HG03442 (cell line): ENCODE measurements at regions not wholly inside any gene's neighbourhood (a gene's known extent, or its start where the extent isn't known, plus 50 kb on each side); places are given as distances from the start of the nearest gene placed in this dataset.
"Not testable (repeated sequence)": the region's sequence is repeated elsewhere in the genome, so short reads cannot be mapped to it uniquely, and the experiment has no call there.

Experiments
- ATAC-seq: cut with Tn5 transposase; IDR thresholded peaks from one replicate; pipeline ENCODE4 v1.9.1; 2021; ENCODE audit warnings: mild to moderate bottlenecking, moderate library complexity; ENCODE audit not compliant: unreplicated experiment

DNA sequence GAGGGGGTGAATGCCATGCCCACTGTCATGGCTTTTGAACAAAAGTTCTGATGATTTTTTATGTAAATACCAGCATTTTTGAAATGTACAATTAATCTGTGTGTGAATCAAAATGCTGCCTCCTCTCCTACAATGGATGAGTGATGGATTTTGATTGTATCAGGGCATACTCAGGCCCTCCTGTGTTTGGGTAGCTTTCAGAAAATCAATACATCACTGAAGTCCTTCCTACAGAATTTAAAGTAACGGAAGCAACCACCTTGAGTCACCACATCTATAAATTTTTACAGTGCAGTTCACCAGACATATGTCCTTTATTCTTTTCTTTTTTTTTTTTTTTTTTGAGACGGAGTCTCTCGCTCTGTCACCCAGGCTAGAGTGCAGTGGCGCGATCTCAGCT lies 867.3 kb downstream of the EPHA4 start:
- ATAC-seq: no peak

DNA sequence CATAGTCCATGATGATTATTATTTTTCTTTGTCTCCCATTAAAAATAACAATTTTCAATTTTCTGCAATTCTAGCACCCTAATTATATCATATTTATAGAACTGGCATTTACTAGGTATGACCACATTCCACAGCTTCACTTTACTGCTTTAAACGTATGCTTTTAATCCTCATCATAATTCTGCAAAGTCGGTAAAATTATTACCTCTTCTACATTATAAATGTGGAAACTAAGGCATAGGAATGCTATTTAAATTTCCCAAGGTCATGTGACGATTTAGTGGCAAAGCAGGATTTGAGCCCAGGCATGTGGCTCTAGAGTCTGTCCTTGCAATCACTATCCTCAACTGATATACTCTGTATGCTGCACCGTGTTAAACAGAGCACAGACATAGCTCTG lies 866.4 kb downstream of the EPHA4 start:
- no peak for ATAC-seq

GRCh38 chr2:220707261-220707660 lies 864.8 kb downstream of the EPHA4 start:
- ATAC-seq: no peak

GRCh38 chr2:220708366-220708765 lies 863.7 kb downstream of the EPHA4 start:
- ATAC-seq: no peak

- no peak for ATAC-seq
These were observed 854.8 kb downstream of the EPHA4 start for GRCh38 chr2:220717283-220717682.

- peak; percentile 55 for ATAC-seq
These were observed 835.3 kb downstream of the EPHA4 start for GRCh38 chr2:220736778-220737177.

DNA sequence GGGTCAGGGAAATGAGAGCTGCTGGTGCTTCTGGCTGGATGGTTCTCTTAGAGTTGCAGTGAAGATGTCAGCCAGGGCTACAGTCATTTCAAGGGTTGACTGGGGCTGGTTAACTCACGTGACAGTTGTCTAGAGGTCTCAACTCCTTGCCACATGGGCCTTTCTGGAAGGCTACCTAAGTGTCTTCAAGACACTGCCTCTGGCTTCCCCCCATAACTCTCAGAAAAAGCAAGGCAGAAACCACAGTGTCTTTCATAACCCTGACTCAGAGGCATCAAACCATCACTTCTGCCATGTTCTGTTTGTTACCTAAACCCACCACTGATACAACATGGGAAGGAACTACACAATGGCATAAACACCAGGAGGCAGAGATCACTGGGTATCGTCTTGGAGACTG lies 828.9 kb downstream of the EPHA4 start:
- ATAC-seq: no peak

- no peak for ATAC-seq
These were observed 827.2 kb downstream of the EPHA4 start for GRCh38 chr2:220744861-220745260.

DNA sequence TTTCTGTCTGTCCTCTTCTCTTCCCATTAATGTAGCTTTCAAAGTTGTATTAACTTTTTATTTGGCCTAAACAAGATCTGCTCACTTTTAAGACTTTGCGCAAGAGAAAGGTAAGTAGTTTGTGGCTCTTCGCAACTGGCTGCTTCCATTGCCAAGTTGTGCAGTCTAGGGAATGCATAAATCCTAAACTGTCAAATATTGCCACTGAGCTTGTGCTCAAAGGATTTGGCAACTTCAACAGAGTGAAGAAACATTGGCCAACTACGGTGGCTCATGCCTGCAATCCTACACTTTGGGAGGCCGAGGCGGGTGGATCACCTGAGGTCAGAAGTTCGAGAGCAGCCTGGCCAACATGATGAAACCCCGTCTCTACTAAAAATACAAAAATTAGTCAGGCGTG lies 826.4 kb downstream of the EPHA4 start:
- ATAC-seq: no peak

DNA sequence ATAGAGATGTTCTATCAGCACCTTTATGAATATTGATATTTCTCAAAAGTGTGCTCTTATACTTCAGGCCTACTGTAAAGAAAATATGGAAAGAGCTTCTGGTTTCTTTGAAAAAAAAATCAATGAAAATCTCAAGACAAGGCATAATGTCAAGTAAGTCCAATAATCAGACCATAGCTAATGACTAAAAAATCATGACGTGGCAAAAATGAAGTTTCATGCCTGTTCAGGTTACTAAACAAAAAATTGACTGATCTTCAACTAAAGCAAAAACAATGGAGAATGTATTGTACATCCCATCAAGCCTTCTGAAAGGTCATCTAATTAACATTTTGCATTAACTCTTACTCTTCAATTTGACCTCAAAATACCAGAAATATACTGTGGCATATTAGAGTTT lies 824.4 kb downstream of the EPHA4 start:
- ATAC-seq: no peak

DNA sequence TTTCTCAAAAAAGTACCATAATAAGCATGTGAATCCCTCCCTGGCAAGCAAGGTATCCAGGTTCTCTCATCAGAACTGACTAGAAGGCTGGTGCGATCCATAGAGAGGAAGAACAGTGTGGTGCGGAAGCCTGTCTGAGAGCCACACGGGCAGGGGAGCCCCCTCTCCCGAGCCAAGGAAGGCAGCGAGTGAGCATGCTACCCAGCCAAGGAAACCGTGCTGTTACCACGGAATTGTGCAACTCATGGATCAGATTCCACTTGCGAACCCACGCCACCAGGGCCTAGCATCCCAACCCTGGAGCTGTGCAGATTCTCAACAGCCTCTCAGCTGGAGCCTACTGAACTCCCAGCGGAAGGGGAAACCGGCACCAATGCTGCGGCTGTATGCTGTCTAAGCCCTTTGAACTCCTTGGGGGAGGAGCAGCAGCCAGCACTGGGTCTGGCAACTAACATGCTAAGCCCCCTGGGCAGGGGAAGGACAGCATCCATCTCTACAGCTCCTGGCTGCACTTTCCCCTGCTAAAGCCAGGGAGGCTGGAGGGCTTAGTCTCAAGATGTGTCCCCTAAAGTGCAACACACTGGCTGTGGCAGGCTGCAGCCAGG lies 823.1 kb downstream of the EPHA4 start:
- ATAC-seq: no peak

- no peak for ATAC-seq
These were observed 818.6 kb downstream of the EPHA4 start for GRCh38 chr2:220753486-220753885.

DNA sequence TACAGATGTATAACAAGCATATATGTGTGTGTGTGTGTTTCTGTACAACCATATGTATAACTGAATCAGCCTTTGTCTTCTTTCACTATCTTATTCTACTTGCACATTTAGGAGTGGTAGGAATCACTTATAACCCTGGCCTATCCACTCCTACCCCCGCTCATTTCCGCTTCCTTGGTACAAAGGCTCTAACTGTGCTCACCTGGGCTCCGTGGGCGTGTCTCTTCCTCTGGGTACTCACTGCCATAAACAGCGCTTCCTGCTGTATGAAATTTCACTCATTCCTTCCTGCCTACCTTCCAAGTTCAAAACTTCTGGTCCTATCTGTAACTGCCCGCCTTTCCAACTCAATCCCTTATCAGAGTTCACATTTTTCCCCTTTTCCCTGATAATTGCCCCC lies 815.5 kb downstream of the EPHA4 start:
- no peak for ATAC-seq

GRCh38 chr2:220758376-220758775 lies 813.7 kb downstream of the EPHA4 start:
- not testable (repeated sequence) for ATAC-seq

GRCh38 chr2:220764171-220764570 lies 807.9 kb downstream of the EPHA4 start:
- ATAC-seq: no peak

DNA sequence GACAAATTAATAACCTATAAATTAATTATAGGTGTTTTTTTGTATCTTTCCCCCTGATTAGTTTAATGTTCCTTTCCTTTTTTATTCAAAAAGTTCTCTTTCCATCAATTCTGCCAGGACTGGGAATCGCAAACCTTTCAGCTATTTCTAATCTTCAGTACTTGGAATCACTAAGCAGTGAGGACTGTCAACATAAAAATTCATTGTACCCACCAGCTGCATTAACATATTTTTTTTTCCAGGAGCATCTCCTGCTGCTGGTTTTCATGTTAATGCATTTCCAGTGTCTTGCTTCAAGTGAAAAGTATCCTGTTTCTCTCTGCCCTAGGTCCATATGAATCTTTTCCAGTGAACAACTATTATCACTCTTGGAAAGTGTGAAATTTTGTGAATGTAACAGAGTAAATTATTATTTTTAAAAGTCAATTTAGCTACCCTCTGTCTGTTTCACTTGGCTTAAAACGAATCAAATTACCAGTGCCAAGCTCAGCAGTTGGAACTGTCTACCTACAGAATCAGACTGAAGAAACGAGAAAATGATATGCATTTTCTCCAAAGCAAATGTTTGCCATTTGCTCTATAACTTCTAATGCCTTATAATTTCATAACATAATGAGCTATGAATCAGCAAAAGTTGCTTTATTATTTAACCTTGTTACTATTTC lies 804.4 kb downstream of the EPHA4 start:
- no peak for ATAC-seq

GRCh38 chr2:220775856-220776488 lies 796.1 kb downstream of the EPHA4 start:
- ATAC-seq: no peak

GRCh38 chr2:220779076-220779475 lies 793.0 kb downstream of the EPHA4 start:
- not testable (repeated sequence) for ATAC-seq

GRCh38 chr2:220779511-220779910 lies 792.6 kb downstream of the EPHA4 start:
- no peak for ATAC-seq

- no peak for ATAC-seq
These were observed 792.2 kb downstream of the EPHA4 start for GRCh38 chr2:220779931-220780330.

GRCh38 chr2:220781622-220782241 lies 790.4 kb downstream of the EPHA4 start:
- no peak for ATAC-seq

- no peak for ATAC-seq
These were observed 789.4 kb downstream of the EPHA4 start for GRCh38 chr2:220782609-220783113.
